Effector CD8-positive, alpha-beta T cell (primary cell): ENCODE measurements at regions not wholly inside any gene's neighbourhood (a gene's known extent, or its start where the extent isn't known, plus 50 kb on each side); places are given as distances from the start of the nearest gene placed in this dataset.
"Not testable (repeated sequence)": the region's sequence is repeated elsewhere in the genome, so short reads cannot be mapped to it uniquely, and the experiment has no call there.

Experiments
- DNase-seq: peaks from one replicate; lab custom pipeline; 2025; lab: John Stamatoyannopoulos, UW

DNA sequence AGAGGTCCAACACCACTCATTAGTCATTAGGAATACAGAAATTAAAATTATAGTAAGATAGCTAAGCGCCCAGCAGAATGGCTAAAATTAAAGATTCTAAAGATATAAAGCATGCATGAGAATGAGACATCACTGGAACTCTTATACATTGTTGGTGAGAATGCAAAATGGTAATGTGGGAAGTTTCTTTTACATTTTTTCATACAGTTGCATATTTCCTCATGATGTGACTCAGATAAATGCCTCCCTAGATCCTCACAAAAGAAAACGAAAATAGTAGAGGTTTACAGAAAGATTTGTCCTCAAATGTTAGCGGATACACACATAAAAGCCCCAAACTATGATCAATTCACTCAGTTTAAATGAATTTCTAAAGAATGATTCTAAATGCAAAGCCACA is 633.7 kb upstream of the GJE1 start:
- DNase-seq, result no peak

DNA sequence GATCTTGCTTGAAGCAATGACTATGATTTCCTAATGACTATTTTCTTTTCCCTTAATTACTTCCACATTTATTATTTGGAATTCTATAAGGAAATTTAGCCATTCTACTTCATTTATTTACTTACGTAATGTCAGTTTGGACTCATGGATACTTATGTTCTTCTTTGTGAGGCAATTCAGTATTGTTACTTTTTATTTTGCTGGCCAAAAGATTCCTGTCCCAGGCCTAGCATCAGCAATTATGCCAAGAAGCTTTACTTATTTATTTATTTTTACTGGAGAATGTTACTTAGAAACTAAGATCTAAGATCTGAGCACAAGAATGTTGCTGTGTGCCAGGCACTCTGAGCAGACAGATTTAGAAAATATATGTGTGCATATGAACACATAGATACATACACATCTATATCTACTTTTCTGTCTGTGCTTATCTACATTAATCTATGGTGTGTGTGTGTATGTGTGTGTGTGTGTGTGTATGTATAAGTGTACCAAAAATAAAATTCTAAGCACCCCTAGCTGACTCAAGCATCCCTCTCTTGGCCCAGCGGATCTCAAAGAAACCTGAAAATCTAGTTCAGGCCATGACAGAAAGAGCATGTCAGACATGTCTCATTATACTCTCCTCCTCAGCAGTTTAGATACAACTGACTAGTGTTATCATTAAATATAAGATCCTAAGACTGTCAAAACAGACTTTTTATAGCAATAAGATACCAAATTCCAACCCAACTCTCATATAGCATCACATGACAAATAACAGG is 640.0 kb upstream of the GJE1 start:
- DNase-seq, result no peak

DNA sequence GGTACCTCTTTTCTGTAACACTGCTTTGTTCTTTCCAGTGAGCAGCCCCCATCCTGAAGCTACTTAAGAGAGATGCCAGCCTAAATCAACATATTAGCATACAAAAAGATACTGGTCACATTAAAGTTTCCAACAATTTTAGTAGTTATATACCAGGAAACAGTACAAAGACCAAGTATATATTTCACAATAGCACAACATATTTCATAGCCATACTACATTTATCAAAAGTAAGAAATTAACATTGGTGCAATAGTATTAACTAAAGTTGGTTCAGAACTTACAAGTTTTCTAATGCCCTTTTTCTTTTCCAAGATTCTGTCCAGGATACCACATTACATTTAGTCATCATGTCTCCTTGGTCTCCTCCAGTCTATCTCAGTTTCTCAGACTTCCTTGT is 641.0 kb upstream of the GJE1 start:
- DNase-seq, result no peak

DNA sequence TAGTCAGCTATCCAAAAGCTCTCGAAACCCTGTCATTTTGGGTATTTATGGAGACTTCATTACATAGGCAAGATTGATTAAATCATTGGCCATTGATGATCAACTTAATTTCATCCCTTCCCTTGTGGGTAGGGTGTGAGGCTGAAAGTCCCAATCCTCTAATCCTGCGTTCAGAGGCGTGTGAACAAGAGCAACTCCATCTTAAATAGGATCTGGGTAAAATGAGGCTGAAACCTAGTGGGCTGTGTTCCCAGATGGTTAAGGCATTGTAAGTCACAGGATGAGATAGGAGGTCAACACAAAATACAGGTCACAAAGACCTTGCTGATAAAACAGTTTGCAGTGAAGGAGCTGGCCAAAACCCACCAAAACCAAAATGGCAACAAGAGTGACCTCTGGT is 641.7 kb upstream of the GJE1 start:
- no peak for DNase-seq

DNA sequence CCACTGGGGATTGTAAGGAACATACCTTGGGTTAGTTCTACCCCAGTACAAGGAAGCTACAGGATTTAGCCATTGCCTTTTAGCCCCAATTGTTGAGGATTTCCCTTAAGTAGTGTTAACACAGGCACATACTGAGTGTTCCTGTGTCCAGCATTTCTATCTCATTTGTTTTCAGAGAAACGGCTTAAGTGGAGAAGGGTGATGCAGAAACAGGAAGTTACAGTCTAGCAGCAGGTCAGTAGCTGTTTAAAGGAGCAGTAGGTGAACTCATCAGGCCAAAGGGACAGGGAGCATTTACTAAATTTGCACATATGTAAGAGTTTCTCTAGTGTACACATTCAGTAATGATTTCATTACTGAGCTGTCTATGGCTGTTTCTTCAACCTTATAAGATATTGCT is 644.2 kb upstream of the GJE1 start:
- DNase-seq, result no peak

DNA sequence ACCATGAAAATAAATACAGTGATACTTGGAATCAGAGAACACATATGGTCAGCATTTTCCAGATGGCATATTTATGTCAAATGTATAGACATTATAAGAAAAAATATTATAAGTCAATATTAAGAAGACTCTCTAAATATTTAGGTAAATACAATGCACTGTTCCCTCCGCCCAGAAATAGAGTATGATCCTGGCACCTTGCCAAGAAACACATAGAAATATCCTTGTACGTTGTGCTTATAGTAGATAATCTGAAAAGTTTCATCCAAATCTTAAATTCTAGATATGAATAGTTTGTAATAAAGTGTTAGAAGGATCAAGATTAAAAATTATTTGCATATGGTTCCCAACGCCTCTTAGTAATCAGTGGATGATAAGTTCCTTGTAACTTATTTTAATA is 645.8 kb upstream of the GJE1 start:
- no peak for DNase-seq

DNA sequence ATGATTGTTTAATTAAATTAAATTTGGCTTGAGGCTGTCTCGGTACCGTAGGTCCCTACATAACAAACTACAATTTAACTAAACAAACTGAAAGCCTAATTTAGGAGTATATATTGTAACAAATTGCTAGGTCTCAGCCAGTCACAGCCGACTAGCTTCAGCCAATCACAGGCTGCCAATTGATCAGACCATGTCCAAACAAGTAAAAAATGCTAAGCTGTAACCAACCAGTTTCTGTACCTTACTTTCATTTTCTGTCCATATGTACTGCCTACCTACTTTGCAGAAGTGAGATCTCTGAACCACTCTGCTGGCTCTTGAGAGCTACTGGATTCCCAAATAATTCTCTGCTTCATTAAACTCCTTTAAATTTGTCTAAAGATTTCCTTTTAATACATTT is 648.0 kb upstream of the GJE1 start:
- no peak for DNase-seq

DNA sequence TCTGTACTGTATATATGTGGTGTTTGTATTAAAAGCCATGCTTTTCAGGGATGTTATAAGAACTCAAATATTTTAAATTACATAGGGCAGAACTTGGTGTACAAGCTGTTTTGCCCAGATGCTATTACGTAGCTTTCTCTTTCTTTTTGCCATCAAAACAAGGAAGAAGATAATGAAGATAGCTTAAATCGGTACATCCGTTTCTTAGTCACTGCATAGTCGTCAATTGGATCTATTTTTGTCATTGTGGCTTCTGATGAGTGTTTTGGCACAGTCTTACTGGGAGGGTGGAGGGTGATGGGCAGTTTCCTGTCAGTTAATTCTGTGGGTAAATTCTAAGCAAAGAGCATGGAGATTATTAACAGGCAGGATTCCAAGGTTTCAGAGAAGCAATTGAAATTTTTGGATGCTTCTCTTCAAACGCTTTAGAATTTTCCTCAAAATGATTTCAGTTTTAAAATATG is 649.1 kb upstream of the GJE1 start:
- no peak for DNase-seq

DNA sequence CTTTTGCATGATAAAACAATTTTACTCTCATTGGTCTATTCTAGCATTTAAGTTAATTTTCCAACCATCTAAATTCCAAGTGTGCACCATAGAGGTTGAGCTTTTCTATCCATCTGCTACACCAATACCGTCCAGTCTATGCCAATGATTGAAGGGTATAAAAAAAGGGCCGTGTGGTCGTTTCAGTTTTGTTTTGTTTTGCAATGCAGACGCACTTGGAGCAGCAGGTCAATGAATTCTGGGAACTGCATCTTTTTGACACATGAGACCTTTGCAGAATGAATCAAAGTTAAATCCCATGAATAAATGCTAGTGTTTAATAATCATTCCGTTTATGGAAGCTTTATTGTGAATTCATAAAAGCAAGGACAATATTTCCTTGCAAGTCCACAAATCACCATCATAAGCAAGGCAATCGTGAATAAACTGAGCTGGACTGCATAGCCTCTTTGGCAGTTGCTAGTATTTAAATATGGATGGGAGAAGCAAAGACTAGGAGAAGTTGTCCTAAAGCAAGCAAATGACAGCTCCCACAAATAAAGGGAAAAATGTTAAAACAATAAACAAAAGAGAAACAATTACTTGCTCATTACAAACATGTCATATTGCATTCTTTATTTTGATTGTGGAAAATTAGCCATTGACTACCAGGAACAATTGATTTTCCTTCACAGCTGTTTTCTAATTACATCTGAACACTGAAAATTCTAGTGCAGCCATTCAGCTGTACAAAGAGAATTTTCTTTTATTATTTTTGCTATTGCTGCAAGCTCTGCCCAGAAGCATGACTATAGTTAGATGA is 649.7 kb upstream of the GJE1 start:
- DNase-seq, result no peak

DNA sequence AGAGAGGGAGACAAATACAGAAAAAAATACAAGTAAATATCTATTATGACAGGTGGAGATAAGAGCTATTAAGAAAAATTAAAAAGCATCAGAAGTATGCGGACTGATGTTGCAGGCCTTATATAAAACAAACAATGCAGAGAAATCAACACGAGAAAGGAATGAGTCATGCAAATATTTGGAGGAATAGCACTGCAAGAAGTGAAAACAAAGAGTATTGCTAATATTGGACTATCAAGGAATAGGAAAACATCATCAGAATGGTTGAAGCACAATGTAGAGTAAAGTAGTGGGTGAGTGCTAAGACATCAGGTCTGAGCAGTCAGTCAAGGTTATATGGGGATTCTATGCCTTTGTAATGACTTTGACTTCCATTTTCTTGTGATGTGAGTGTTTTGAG is 657.5 kb upstream of the GJE1 start:
- DNase-seq, result no peak

DNA sequence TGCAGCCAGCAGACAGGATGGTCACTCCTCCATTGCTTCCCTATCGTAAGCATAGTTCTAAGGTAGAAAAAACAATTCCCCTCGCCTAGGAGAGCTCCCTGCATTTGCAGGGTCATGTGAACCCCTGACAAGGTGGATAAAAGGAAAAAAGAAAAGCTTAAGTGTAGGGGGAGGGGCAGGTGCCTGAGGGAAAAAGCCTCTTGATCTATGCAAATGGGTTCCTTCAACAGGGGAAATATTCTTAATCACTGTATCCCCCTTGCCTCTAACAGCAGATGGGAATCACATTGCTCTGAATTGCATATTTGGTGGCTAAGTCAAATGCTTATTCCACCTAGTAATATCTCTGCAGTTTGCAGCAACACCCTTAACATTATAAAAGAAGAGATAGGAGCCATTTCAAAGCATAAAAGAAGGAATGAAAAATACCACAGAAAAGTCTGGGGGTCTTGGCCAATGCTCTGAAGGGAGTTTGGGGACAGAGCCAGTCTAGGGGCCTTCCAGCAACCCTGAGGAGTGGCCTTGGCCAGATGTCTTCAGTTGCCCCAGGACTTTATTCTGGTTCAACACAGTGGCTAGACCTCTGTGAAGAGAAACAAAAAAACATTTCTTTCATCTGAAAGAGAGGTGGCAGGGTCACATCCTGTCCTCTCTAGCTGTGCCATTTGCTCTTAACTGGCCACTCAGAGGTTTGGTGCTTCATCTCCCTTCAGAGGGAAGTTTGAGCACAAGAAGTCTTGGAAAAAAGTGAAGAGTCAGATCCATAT is 660.4 kb upstream of the GJE1 start:
- DNase-seq, result no peak

DNA sequence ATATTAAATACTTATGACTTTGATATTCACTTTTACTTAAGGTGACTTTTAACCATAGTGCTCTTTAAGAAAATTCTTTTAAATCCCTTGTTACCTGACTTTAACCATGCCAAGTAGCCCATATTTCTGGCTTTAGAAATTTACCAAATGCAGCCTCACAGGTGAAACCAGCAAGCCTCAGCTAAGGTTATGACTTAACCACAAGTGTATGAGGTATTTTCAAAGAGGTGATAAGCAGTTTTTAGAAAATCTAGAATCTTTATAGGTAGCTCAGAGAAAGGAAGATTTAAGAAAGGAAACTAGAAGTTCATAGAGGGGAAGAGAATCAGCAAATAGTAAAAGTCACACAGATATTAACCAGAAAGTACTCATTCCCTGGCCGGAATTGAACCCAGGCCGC is 661.9 kb upstream of the GJE1 start:
- DNase-seq, result no peak

DNA sequence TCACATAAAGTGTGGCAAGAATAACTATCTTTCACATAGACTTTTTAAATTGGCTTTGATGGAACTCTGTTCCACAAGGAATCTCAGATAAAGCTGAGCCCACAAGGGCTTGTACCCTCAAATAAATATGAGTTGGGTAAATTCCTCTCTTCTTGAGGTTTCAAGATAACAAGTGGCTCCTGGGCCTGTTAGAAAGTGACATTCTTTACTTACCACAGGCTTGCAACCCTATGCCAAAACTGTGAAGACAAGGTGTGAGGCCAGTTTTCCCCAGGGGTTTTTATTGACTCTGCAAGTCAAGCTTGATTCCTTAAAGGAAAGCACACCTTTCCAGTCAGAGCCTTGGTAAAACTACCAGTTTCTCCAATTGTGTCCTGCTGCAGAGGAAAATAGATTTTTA is 664.8 kb upstream of the GJE1 start:
- no peak for DNase-seq

DNA sequence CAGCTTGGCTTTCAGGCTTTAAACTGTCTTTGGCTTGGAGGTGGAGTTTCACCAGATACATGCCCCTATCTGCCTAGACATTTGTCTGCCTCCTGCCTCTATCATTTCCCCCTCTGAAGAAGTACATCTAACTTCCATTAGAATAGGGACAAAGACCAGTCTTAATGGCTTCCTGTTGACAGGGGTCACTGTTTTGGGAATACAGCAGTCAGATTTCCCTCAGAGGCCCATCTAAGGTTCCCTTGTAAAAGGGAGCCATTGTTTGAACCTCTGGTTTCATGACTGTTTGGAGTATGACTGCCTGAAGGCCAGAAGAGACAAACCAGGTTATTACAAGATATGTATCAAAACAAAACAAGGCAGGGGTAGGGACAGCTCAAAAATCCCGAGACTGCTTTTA is 665.7 kb upstream of the GJE1 start:
- no peak for DNase-seq

DNA sequence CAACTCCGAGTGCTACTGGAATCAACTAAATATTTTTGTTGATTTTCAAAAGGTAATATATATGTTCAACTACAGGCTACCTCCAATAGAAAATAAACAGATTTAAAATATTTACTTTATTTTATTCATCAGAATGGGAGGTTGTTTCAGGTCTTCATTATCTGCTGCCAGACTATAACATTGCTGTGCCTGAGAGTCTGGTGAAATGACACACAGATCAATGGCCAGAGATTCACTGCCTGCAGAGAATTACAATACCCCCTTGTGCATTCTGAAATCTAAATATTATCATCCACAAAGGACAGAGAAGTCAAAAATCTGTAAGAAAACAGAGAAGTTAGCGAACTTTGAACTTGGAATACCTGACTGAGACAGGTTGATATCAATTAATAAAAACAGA is 667.8 kb upstream of the GJE1 start:
- DNase-seq, result no peak

DNA sequence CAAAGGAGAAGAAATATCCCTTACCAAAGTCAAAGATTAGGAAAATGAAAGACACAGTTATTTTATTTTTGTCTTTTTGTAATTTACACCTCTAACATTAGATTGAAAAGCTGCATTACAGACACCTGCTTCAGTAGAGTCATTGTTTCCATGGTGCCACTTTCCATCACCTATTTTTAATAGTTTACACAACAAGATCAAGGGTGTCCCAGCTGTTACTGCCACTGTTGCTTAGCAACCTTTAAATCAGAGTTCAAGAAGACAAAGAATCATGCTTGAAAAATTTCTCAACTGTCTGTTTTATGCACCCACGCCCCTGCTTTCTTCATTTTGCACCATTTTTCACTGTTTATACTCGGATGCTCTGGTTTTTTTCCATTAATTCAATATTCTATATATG is 668.2 kb upstream of the GJE1 start:
- DNase-seq, result no peak

DNA sequence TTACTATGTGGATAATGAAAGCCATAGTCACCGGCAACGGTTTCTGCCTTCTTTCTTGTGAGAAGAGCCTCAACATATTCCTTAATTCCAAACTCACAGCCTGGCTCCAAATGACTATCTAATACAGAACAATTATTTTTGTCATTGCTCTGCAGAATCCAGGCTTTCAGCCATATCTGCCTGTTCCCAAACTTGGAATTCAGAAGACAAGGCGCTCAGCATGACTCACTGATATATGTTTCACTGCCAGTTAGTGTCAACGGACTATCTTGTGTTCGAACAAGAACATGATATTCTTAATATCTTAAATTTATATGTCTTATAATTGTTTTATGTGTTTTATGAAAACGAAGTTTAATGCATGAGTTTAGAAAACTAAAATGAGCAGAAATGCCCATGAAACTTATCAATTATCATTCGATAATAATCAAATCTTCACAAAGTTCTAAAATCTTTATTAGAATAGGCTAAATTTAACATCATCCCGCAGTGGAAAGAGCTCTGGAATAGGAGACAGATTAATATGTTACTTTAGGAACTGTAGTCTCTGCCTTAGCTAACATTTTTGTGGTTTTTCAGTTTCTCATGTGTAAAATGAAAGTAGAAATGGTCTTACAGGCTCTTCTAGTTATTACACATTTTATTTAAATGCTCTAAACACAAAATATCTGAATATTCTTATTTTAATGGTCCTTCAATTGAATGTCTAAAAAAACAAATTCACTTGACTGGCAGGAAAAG is 669.3 kb upstream of the GJE1 start:
- DNase-seq, result no peak

DNA sequence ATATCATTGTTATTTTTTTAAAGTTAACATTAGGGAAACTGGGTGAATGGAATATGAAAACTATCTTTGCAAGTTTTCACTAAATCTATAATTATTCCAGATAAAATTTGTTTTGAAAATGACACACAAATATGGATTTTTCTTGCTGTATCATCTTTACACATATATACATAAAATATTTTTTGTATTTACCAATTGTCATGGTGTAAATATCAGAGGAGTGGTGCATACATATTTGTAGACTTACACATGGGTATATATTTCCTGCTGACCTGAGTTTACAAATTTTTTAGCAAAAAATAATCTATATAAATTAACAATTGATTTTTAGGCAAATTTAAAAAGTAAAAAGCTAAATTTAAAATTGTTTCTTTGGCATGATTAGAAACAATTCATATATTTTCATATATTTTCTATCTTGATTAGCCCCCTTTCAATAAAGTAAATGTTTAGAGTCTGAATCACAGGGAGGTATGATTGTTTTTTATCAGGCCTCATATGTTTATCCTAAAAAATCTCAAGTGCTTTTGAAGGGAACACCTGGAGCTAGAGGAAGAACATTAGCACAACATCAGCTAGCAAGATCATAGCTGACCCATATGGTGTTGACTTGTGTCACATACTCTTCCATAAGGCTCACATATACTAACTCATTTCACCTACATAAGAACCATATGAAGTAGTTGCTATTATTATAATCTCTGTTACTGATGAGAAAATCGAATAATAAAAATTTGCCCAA is 671.8 kb upstream of the GJE1 start:
- DNase-seq, result no peak

DNA sequence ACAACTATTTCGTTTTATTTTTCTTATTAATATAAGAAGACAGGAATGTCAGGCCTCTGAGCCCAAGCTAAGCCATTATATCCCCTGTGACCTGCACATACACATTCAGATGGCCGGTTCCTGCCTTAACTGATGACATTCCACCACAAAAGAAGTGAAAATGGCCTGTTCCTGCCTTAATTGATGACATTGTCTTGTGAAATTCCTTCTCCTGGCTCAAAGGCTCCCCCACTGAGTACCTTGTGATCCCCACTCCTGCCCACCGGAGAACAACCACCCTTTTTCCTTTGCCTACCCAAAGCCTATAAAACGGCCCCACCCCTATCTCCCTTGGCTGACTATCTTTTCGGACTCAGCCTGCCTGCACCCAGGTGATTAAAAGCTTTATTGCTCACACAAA is 672.5 kb upstream of the GJE1 start:
- DNase-seq, result not testable (repeated sequence)

DNA sequence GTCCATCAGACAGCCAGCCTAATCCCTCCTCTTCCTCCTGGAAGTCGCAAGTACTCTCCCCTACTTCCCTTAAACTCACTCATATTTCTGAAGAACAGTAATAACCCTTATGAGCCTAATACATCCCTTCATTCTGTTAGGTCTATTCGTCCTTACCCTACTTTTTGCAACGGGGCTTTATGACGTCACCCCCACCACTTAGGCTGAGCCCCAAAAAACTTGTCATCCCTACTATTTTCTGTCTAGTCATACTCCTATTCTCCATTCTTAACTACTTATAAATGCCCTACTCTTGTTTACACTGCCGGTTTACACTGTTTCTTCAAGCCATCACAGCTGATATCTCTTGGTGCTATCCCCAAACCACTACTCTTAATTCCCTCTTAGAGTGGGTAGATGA is 674.7 kb upstream of the GJE1 start:
- DNase-seq, result not testable (repeated sequence)

DNA sequence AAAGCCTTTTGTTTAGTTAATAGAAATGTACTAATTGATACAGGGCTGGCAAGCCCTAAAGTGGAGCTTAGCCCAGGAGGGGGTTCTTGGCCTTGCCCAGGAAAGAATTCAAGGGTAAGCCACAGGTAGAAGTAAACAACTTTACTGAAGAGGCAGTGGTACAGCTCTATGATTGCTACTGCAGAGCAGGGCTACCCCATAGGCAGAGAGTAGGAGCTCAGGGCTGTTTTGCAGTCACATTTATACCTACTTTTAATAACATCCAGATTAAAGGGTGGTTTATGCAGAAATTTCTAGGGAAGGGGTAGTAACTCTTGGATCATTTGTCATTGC is 680.4 kb upstream of the GJE1 start:
- DNase-seq, result no peak
